ENCODE measurements at regions not wholly inside any gene's neighbourhood (a gene's known extent, or its start where the extent isn't known, plus 50 kb on each side); places are given as distances from the start of the nearest gene placed in this dataset.

GRCh38 chr5:93039888-93040287 is 541.1 kb downstream of the NR2F1-AS1 start:
- Histone ChIP-seq H3K27ac (ENCODE audit: low read depth, low read length, severe bottlenecking) (no peak overlapping the region), H3K4me1 (ENCODE audit: control insufficient read depth, insufficient read depth, low read length, poor library complexity, severe bottlenecking) (no peaks in the 10 kb centered on the region), H3K36me3 (ENCODE audit: control insufficient read depth, insufficient read depth, low read length) (no peaks in the 10 kb centered on the region), H3K4me3 (ENCODE audit: extremely low read depth, insufficient read depth, low read length, poor library complexity, severe bottlenecking) (no peak overlapping the region), H3K9me3 (ENCODE audit: control insufficient read depth, low read length) (no peaks in the 10 kb centered on the region)

DNA sequence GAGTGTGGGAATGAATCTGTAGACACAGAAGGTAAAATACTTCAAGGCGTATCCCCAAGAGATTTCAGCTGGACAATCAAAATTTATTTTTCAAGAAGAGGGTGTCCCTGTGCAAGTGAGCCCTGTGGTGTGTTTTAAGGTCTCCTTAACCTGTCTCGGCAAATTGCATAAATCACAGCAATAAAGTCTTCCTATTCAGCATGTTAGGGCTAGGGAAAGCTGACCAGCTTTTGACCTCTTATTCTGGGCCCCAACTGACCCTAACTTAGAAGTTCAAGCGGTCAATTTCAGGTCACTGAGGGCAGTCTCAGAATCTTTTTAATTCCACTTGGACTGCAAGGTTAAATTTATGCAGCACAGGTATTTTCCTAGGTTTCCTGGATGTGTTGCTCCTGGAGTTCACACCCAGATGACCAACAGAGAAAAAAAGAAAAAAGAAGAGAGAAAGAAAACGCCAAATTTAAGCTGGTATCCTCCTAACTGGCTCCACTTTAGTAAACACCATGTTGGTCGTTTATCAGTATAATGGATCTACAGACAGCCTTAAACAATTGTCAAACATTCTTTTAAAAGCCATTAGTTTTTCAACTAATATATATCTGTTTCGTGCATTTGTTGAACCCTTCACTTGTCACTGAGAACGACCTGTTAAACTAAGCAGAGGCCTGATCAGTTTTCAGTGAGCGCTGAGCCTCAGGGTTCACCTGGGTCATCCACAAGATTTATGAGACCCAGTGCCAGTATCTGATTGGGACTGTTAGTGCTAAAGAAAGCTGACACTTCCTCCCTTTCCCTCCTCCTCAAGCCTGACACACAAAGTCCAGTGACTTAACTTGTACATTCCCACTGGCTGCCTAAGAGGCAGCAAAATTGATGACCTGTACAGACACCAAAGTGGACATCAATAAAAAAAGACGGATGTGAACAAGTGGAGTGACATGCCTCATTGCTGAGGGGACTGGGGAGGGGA is 546.1 kb downstream of the NR2F1-AS1 start:
- no peaks in the 10 kb centered on the region for H3K36me3 ChIP-seq (ENCODE audit: control insufficient read depth, insufficient read depth, low read length)
- no peaks in the 10 kb centered on the region for H3K9me3 ChIP-seq (ENCODE audit: control insufficient read depth, low read length)
- H3K27ac ChIP-seq (ENCODE audit: low read depth, low read length, severe bottlenecking): no peak overlapping the region
- H3K4me3 ChIP-seq (ENCODE audit: extremely low read depth, insufficient read depth, low read length, poor library complexity, severe bottlenecking): no peak overlapping the region
- no peaks in the 10 kb centered on the region for H3K4me1 ChIP-seq (ENCODE audit: control insufficient read depth, insufficient read depth, low read length, poor library complexity, severe bottlenecking)
- 89 to 91% methylated on average over 4 to 6 of the region's 9 CpGs for WGBS, 2 experiments (ENCODE audit: insufficient coverage in 2 of 2)

DNA sequence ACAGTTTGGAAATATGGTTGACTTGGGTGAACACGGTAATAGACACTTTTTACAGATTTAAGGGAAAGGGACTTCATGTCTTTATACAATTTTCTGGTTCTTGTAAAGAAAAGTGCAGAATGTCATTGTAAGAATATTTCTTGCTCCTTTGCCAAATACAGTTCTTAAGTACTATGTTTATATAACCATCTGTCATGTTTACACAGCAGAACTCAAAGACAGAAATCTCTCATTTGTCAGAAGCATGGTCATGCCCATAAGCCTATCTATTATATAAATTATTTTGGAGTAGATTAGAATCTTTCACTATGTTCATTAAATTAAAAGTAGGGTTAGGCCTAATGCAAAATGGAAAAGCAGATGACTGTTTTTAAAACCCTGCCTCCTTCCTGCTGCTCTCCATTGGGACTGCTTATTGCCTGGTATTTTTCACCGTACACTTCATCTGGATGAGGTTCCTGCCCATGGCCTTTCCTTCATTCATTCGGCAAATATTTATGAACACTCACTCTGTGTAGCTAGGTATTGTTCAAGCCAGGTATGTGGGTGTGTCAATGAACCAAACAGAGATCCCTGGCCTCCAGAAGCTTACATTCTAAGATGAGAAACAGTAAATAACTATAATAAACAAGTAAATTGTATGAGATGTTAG is 558.1 kb downstream of the NR2F1-AS1 start:
- Histone ChIP-seq H3K9me3 (ENCODE audit: control insufficient read depth, low read length) (no peaks in the 10 kb centered on the region), H3K4me1 (ENCODE audit: control insufficient read depth, insufficient read depth, low read length, poor library complexity, severe bottlenecking) (no peaks in the 10 kb centered on the region)

GRCh38 chr5:93022211-93022610 is 558.8 kb downstream of the NR2F1-AS1 start:
- no peaks in the 10 kb centered on the region for H3K36me3 ChIP-seq (ENCODE audit: control insufficient read depth, insufficient read depth, low read length)
- H3K27ac ChIP-seq (ENCODE audit: low read depth, low read length, severe bottlenecking): no peak overlapping the region
- H3K4me3 ChIP-seq (ENCODE audit: extremely low read depth, insufficient read depth, low read length, poor library complexity, severe bottlenecking): no peak overlapping the region
- H3K9me3 ChIP-seq (ENCODE audit: control insufficient read depth, low read length): no peaks in the 10 kb centered on the region
- no CpG with 5 or more reads among the region's 3 CpGs for WGBS, 2 experiments (ENCODE audit: insufficient coverage in 2 of 2)
- no peaks in the 10 kb centered on the region for H3K4me1 ChIP-seq (ENCODE audit: control insufficient read depth, insufficient read depth, low read length, poor library complexity, severe bottlenecking)

More for the DNA sequence above, 558.1 kb downstream of the NR2F1-AS1 start:
- no CpG with 5 or more reads among the region's 3 CpGs for whole genome bisulfite sequencing, 2 experiments (ENCODE audit: insufficient coverage in 2 of 2)
- H3K27ac ChIP-seq (ENCODE audit: low read depth, low read length, severe bottlenecking): no peak overlapping the region
- H3K36me3 ChIP-seq (ENCODE audit: control insufficient read depth, insufficient read depth, low read length): no peaks in the 10 kb centered on the region
- no peak overlapping the region for H3K4me3 ChIP-seq (ENCODE audit: extremely low read depth, insufficient read depth, low read length, poor library complexity, severe bottlenecking)

GRCh38 chr5:93019896-93020295 is 561.1 kb downstream of the NR2F1-AS1 start:
- H3K36me3 ChIP-seq (ENCODE audit: control insufficient read depth, insufficient read depth, low read length): no peaks in the 10 kb centered on the region
- H3K4me1 ChIP-seq (ENCODE audit: control insufficient read depth, insufficient read depth, low read length, poor library complexity, severe bottlenecking): no peaks in the 10 kb centered on the region
- H3K4me3 ChIP-seq (ENCODE audit: extremely low read depth, insufficient read depth, low read length, poor library complexity, severe bottlenecking): no peak overlapping the region
- H3K9me3 ChIP-seq (ENCODE audit: control insufficient read depth, low read length): no peaks in the 10 kb centered on the region
- no peak overlapping the region for H3K27ac ChIP-seq (ENCODE audit: low read depth, low read length, severe bottlenecking)
- WGBS, 2 experiments (ENCODE audit: insufficient coverage in 2 of 2): 82% methylated on average over 1 of the region's 2 CpGs; no CpG with 5 or more reads in 1 of the 2 experiments

DNA sequence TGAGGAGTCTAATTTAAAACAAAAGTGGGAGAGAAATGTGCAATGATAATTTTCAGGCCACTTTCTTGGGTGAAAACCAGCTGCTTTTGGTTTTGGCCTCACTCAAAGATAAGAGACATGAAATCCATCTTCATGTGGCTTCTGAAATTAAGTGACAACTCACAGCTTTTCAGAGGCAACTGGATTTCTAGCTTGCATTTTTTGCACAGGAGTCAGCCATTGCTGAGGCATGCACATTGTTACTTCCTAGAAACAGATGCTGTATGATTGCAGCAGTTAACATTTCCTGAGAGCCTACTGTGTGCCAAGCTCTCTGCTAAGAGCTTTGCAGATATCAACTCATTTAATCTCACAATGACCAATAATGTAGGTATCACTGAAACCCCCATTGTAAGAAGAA is 562.6 kb downstream of the NR2F1-AS1 start:
- Histone ChIP-seq H3K9me3 (ENCODE audit: control insufficient read depth, low read length) (no peaks in the 10 kb centered on the region), H3K4me1 (ENCODE audit: control insufficient read depth, insufficient read depth, low read length, poor library complexity, severe bottlenecking) (no peaks in the 10 kb centered on the region), H3K27ac (ENCODE audit: low read depth, low read length, severe bottlenecking) (no peak overlapping the region), H3K36me3 (ENCODE audit: control insufficient read depth, insufficient read depth, low read length) (no peaks in the 10 kb centered on the region), H3K4me3 (ENCODE audit: extremely low read depth, insufficient read depth, low read length, poor library complexity, severe bottlenecking) (no peak overlapping the region)

GRCh38 chr5:93017849-93018248 is 563.2 kb downstream of the NR2F1-AS1 start:
- WGBS, 2 experiments (ENCODE audit: insufficient coverage in 2 of 2): 90 to 94% methylated on average over 2 of the region's 2 CpGs
- no peaks in the 10 kb centered on the region for H3K9me3 ChIP-seq (ENCODE audit: control insufficient read depth, low read length)

GRCh38 chr5:93017376-93017775 is 563.6 kb downstream of the NR2F1-AS1 start:
- Histone ChIP-seq H3K4me1 (ENCODE audit: control insufficient read depth, insufficient read depth, low read length, poor library complexity, severe bottlenecking) (no peaks in the 10 kb centered on the region), H3K4me3 (ENCODE audit: extremely low read depth, insufficient read depth, low read length, poor library complexity, severe bottlenecking) (no peak overlapping the region), H3K9me3 (ENCODE audit: control insufficient read depth, low read length) (no peaks in the 10 kb centered on the region), H3K36me3 (ENCODE audit: control insufficient read depth, insufficient read depth, low read length) (no peaks in the 10 kb centered on the region), H3K27ac (ENCODE audit: low read depth, low read length, severe bottlenecking) (no peak overlapping the region)
- no CpG with 5 or more reads among the region's 1 CpG for WGBS, 2 experiments (ENCODE audit: insufficient coverage in 2 of 2)

More at GRCh38 chr5:93017849-93018248, 563.2 kb downstream of the NR2F1-AS1 start:
- no peak overlapping the region for H3K27ac ChIP-seq (ENCODE audit: low read depth, low read length, severe bottlenecking)
- no peaks in the 10 kb centered on the region for H3K4me1 ChIP-seq (ENCODE audit: control insufficient read depth, insufficient read depth, low read length, poor library complexity, severe bottlenecking)
- H3K4me3 ChIP-seq (ENCODE audit: extremely low read depth, insufficient read depth, low read length, poor library complexity, severe bottlenecking): no peak overlapping the region
- H3K36me3 ChIP-seq (ENCODE audit: control insufficient read depth, insufficient read depth, low read length): no peaks in the 10 kb centered on the region

DNA sequence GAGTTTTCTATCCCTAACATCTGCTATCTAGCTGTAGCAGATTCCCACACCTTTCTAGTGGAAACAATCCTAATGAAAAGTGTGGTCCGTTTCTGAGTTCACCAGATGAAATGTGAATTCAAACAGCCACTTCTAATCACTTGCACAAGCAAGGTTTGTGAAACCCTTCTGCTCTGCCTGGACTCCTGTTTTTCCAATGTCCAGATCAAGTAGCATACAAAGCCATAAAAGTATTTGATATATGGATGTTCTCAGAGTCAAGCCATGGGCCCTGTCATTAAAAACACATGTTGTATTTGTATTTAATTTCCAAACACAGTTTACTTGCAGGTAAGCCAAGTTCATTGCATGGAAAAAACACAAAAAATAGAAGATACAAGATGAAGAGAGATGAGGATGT is 570.4 kb downstream of the NR2F1-AS1 start:
- no peak overlapping the region for H3K4me3 ChIP-seq (ENCODE audit: extremely low read depth, insufficient read depth, low read length, poor library complexity, severe bottlenecking)
- H3K27ac ChIP-seq (ENCODE audit: low read depth, low read length, severe bottlenecking): no peak overlapping the region
- peaks cover 4% of the 10 kb centered on the region for H3K9me3 ChIP-seq (ENCODE audit: control insufficient read depth, low read length)
- 83% methylated on average over 1 of the region's 1 CpG; no CpG with 5 or more reads in 1 of the 2 experiments for WGBS, 2 experiments (ENCODE audit: insufficient coverage in 2 of 2)
- H3K36me3 ChIP-seq (ENCODE audit: control insufficient read depth, insufficient read depth, low read length): no peaks in the 10 kb centered on the region
- H3K4me1 ChIP-seq (ENCODE audit: control insufficient read depth, insufficient read depth, low read length, poor library complexity, severe bottlenecking): no peaks in the 10 kb centered on the region

DNA sequence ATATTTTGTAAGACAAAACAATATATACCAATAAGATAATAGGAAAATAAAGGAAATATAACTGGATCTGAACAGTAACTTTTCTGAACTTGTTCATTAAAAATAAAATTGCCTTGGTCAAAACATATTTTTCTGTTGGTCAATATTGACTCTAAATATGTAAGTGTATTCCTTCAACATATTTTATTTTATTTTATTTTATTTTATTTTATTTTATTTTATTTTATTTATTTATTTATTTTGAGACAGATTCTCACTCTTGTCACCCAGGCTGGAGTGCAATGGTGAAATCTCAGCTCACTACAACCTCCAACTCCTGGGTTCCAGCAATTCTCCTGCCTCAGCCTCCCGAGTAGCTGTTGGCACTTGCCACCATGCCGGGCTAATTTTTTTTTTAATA is 571.0 kb downstream of the NR2F1-AS1 start:
- Histone ChIP-seq H3K36me3 (ENCODE audit: control insufficient read depth, insufficient read depth, low read length) (no peaks in the 10 kb centered on the region), H3K4me1 (ENCODE audit: control insufficient read depth, insufficient read depth, low read length, poor library complexity, severe bottlenecking) (no peaks in the 10 kb centered on the region), H3K4me3 (ENCODE audit: extremely low read depth, insufficient read depth, low read length, poor library complexity, severe bottlenecking) (no peak overlapping the region), H3K9me3 (ENCODE audit: control insufficient read depth, low read length) (peaks cover 4% of the 10 kb centered on the region), H3K27ac (ENCODE audit: low read depth, low read length, severe bottlenecking) (no peak overlapping the region)
- WGBS, 2 experiments (ENCODE audit: insufficient coverage in 2 of 2): 93 to 100% methylated on average over 2 of the region's 2 CpGs
